K562 (cell line): ENCODE measurements at regions not wholly inside any gene's neighbourhood (a gene's known extent, or its start where the extent isn't known, plus 50 kb on each side); places are given as distances from the start of the nearest gene placed in this dataset.

Experiments used
- DDX20 ChIP-seq: fragments of 450-650 bp; IDR thresholded peaks from 2 replicates; pipeline ENCODE4 v1.6.1; 2016; ENCODE audit warnings: missing genetic modification characterization, low read depth, mild to moderate bottlenecking, missing compliant biosample characterization, moderate library complexity
- DIDO1 ChIP-seq: fragments of 450-650 bp; IDR thresholded peaks from 2 replicates; pipeline ENCODE4 v1.6.1; 2016; ENCODE audit warnings: low read depth, missing biosample characterization, missing genetic modification characterization
- HDAC1 ChIP-seq, 2 experiments: fragments of 450-650 bp; IDR thresholded peaks; 2 replicates each; pipeline ENCODE4 v1.6.1; 2016 to 2017; ENCODE audit warnings: inconsistent platforms in 1 of 2, mild to moderate bottlenecking in 1 of 2, moderate library complexity in 1 of 2
- HNRNPUL1 ChIP-seq: fragments of 200-400 bp; formaldehyde crosslinking; IDR thresholded peaks from 2 replicates; pipeline ENCODE4 v1.6.1; 2017; ENCODE audit warnings: low read length
- NR2C1 ChIP-seq, 2 experiments: fragments of 450-650 bp; IDR thresholded peaks; 2 replicates each; pipeline ENCODE4 v1.6.1; 2017; ENCODE audit warnings: mild to moderate bottlenecking in 2 of 2, antibody characterized with exemption in 1 of 2, inconsistent platforms in 1 of 2, missing compliant biosample characterization in 1 of 2, missing genetic modification characterization in 1 of 2
- POLR2H ChIP-seq: IDR thresholded peaks from 2 replicates; pipeline ENCODE4 v1.6.1; 2016; ENCODE audit warnings: missing genetic modification characterization, low read depth, mild to moderate bottlenecking, control low read depth, missing compliant biosample characterization, moderate library complexity
- RFX5 ChIP-seq: IDR thresholded peaks from 2 replicates; pipeline ENCODE4 v1.6.1; 2011; ENCODE audit warnings: low read depth, mild to moderate bottlenecking, improper control_type of control experiment, low read length
- SMAD2 ChIP-seq: fragments of 150-350 bp; IDR thresholded peaks from 2 replicates; pipeline ENCODE4 v1.6.1; 2014; ENCODE audit warnings: low read depth, mild to moderate bottlenecking, low read length
- SRF ChIP-seq, 2 experiments: fragments of 250-450, 450-650 bp in 1 of 2; sonication (Bioruptor Pico) in 1 of 2; sonication (generic) in 1 of 2; formaldehyde crosslinking; IDR thresholded peaks; 2 replicates each; pipeline versions ENCODE4 v1.5.0 to v1.5.1; 2020 to 2022; ENCODE audit warnings: mild to moderate bottlenecking in 1 of 2, missing genetic modification reagents in 1 of 2
- YY1 ChIP-seq, 3 experiments: IDR thresholded peaks; 2 replicates each; pipeline ENCODE4 v1.6.1; 2011; ENCODE audit warnings: low read length in 2 of 3, mild to moderate bottlenecking in 2 of 3, moderate library complexity in 2 of 3, borderline replicate concordance in 1 of 3, control low read depth in 1 of 3, low read depth in 1 of 3; ENCODE audit not compliant: insufficient read depth in 3 of 3, insufficient replicate concordance in 2 of 3, control insufficient read depth in 1 of 3, insufficient read length in 1 of 3; ENCODE audit errors: extremely low read depth in 1 of 3
- TF ChIP-seq, protein P1 (sequence below), 2 experiments: fragments of 200-800 bp in 1 of 2; sonication (Bioruptor generic) in 1 of 2; sonication (generic) in 1 of 2; formaldehyde crosslinking in 1 of 2; IDR thresholded peaks in 1 of 2; conservative IDR thresholded peaks in 1 of 2; 2 replicates each; pipeline versions ENCODE4 v1.5.0 to v1.6.1; 2016 to 2020; ENCODE audit warnings: missing compliant biosample characterization in 1 of 2, missing genetic modification characterization in 1 of 2, missing genetic modification reagents in 1 of 2
- TF ChIP-seq, protein P2 (sequence below): fragments of 450-650 bp; IDR thresholded peaks from 2 replicates; pipeline ENCODE4 v1.6.1; 2017; ENCODE audit warnings: antibody characterized with exemption, mild to moderate bottlenecking
- TF ChIP-seq, protein P3 (sequence below), 2 experiments: fragments of 450-650 bp in 1 of 2; sonication (generic) in 1 of 2; formaldehyde crosslinking in 1 of 2; IDR thresholded peaks in 1 of 2; conservative IDR thresholded peaks in 1 of 2; 2 replicates each; pipeline versions ENCODE4 v1.6.1 to v1.8.1; 2016 to 2023; ENCODE audit warnings: mild to moderate bottlenecking in 2 of 2, moderate library complexity in 2 of 2, inconsistent platforms in 1 of 2, missing genetic modification reagents in 1 of 2
- TF ChIP-seq, protein P4 (sequence below): fragments of 450-650 bp; IDR thresholded peaks from 2 replicates; pipeline ENCODE4 v1.6.1; 2014; ENCODE audit warnings: low read depth, mild to moderate bottlenecking, moderate library complexity, borderline replicate concordance

DNA sequence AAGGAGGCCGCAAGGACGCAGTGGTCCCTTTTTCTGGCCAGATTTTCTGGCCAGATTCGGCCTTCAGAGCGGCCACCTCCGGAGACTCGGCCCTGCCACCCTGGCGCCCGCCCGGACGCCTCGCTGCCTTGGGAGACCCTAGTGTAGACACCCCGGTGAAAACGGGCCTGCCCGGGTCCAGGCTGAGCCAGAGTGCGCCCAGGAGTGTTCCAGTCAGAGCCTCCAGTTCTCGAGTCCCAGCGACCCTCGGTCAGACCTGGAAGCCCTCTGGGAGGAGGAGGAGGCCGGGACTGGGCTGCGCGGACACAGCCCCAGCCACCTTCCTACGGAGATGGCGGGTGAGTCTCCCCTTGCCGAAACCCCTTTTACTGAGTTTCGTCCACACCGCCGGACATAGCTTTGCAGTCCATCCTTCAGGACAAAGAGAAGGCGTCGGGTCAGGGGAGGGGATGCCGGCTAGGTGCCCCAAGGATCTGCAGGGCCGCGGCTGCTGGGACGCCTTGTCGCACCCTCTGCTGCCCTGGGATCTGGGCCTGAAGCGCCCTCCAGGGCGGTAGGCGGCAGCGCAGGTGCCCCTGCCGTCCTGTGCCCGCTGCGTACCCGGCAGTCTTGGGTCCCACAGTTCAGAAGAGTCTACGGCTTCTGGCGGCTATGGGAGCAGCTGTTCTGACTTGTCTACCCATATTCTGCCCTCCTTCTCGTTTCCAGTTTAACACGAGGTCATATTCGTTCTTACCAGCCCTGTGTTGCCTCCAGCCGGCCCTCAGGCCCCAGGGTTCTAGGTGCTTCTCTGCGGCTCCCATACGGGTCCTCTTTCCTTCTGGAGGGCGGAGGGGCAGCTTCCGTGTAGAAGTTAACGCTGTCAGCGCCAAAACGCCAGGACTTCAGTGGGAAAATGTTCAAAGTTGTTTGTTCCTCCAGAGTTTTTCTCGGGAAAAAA is 1771.7 kb upstream of the CDH9 start (continued):
- TF ChIP-seq HNRNPUL1 (no peak), SRF (CRISPR knock-in tag; IDR thresholded peaks at IDR 0.05) (peak in 1 of 2 experiments; percentile 12; a peak in 1 of 4 replicates), NR2C1 (IDR thresholded peaks at IDR 0.05) (no peak), NR2C1 (tag; IDR thresholded peaks at IDR 0.05) (no peak), POLR2H (tag) (no peak), RFX5 (no peak), DIDO1 (tag) (no peak), HDAC1 (IDR thresholded peaks at IDR 0.05) (peak in 1 of 2 experiments; percentile 44; a peak in 1 of 4 replicates), YY1 (IDR thresholded peaks at IDR 0.05; ENCODE audit: borderline replicate concordance in 1 of 3, control insufficient read depth in 1 of 3, extremely low read depth in 1 of 3, insufficient read depth in 3 of 3, insufficient read length in 1 of 3, insufficient replicate concordance in 2 of 3, low read depth in 1 of 3, low read length in 2 of 3) (peak in 1 of 3 experiments; percentile 11), DDX20 (no peak), SMAD2 (no peak)
- TF ChIP-seq, protein P1, sequence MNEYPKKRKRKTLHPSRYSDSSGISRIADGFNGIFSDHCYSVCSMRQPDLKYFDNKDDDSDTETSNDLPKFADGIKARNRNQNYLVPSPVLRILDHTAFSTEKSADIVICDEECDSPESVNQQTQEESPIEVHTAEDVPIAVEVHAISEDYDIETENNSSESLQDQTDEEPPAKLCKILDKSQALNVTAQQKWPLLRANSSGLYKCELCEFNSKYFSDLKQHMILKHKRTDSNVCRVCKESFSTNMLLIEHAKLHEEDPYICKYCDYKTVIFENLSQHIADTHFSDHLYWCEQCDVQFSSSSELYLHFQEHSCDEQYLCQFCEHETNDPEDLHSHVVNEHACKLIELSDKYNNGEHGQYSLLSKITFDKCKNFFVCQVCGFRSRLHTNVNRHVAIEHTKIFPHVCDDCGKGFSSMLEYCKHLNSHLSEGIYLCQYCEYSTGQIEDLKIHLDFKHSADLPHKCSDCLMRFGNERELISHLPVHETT (CRISPR knock-in tag; conservative IDR thresholded peaks at IDR 0.05 in 1 of 2, IDR thresholded peaks at IDR 0.05 in 1 of 2): no peak
- TF ChIP-seq, protein P2, sequence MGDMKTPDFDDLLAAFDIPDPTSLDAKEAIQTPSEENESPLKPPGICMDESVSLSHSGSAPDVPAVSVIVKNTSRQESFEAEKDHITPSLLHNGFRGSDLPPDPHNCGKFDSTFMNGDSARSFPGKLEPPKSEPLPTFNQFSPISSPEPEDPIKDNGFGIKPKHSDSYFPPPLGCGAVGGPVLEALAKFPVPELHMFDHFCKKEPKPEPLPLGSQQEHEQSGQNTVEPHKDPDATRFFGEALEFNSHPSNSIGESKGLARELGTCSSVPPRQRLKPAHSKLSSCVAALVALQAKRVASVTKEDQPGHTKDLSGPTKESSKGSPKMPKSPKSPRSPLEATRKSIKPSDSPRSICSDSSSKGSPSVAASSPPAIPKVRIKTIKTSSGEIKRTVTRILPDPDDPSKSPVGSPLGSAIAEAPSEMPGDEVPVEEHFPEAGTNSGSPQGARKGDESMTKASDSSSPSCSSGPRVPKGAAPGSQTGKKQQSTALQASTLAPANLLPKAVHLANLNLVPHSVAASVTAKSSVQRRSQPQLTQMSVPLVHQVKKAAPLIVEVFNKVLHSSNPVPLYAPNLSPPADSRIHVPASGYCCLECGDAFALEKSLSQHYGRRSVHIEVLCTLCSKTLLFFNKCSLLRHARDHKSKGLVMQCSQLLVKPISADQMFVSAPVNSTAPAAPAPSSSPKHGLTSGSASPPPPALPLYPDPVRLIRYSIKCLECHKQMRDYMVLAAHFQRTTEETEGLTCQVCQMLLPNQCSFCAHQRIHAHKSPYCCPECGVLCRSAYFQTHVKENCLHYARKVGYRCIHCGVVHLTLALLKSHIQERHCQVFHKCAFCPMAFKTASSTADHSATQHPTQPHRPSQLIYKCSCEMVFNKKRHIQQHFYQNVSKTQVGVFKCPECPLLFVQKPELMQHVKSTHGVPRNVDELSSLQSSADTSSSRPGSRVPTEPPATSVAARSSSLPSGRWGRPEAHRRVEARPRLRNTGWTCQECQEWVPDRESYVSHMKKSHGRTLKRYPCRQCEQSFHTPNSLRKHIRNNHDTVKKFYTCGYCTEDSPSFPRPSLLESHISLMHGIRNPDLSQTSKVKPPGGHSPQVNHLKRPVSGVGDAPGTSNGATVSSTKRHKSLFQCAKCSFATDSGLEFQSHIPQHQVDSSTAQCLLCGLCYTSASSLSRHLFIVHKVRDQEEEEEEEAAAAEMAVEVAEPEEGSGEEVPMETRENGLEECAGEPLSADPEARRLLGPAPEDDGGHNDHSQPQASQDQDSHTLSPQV: 0 out of 2 replicates have a peak, but pooled peaks have one; percentile 45
- TF ChIP-seq, protein P3, sequence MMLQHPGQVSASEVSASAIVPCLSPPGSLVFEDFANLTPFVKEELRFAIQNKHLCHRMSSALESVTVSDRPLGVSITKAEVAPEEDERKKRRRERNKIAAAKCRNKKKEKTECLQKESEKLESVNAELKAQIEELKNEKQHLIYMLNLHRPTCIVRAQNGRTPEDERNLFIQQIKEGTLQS (IDR thresholded peaks at IDR 0.05): no peak
- TF ChIP-seq, protein P3 (CRISPR knock-in tag; conservative IDR thresholded peaks at IDR 0.05): no peak
- TF ChIP-seq, protein P4, sequence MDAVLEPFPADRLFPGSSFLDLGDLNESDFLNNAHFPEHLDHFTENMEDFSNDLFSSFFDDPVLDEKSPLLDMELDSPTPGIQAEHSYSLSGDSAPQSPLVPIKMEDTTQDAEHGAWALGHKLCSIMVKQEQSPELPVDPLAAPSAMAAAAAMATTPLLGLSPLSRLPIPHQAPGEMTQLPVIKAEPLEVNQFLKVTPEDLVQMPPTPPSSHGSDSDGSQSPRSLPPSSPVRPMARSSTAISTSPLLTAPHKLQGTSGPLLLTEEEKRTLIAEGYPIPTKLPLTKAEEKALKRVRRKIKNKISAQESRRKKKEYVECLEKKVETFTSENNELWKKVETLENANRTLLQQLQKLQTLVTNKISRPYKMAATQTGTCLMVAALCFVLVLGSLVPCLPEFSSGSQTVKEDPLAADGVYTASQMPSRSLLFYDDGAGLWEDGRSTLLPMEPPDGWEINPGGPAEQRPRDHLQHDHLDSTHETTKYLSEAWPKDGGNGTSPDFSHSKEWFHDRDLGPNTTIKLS: peak; percentile 80; the same call in 1 of the 2 replicates
